ENCODE measurements at regions not wholly inside any gene's neighbourhood (a gene's known extent, or its start where the extent isn't known, plus 50 kb on each side); places are given as distances from the start of the nearest gene placed in this dataset.
"Not testable (repeated sequence)": the region's sequence is repeated elsewhere in the genome, so short reads cannot be mapped to it uniquely, and the experiment has no call there.

DNA sequence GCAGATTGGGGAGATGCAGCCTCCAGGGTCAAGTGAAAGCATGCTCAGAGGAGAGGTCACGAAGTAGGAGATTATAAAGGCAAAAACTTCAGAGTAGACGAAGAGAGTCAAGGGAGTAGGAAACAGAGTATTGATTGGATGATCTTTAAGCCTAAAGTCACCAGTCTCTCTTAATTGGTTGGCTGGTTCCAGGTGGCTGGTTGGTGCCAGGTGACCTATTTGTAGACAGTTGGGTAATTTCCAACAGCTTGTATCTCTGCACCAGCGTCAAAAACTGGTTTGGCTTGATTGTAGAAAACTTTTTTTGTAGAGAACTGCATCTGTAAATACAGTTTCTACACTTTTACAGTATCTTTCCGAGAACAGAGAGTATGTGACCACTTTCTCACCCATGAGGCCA, 75.7 kb upstream of the CCDC90B start:
- DNase-seq (no peak), ATAC-seq (no peak)
- intact Hi-C loops (cut with DNase I) = no loop called here
- H3K9me3 ChIP-seq = peaks cover 0 to 9% of the 10 kb centered on the region in 2 donors
- no peak overlapping the region for H3K27ac ChIP-seq
- H3K4me1 ChIP-seq = no peaks in the 10 kb centered on the region
- no peak overlapping the region for H3K4me3 ChIP-seq
- TF ChIP-seq, protein P1, sequence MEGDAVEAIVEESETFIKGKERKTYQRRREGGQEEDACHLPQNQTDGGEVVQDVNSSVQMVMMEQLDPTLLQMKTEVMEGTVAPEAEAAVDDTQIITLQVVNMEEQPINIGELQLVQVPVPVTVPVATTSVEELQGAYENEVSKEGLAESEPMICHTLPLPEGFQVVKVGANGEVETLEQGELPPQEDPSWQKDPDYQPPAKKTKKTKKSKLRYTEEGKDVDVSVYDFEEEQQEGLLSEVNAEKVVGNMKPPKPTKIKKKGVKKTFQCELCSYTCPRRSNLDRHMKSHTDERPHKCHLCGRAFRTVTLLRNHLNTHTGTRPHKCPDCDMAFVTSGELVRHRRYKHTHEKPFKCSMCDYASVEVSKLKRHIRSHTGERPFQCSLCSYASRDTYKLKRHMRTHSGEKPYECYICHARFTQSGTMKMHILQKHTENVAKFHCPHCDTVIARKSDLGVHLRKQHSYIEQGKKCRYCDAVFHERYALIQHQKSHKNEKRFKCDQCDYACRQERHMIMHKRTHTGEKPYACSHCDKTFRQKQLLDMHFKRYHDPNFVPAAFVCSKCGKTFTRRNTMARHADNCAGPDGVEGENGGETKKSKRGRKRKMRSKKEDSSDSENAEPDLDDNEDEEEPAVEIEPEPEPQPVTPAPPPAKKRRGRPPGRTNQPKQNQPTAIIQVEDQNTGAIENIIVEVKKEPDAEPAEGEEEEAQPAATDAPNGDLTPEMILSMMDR (IDR thresholded peaks at IDR 0.05) = no peak
- no peaks in the 10 kb centered on the region for H3K36me3 ChIP-seq
- no peaks in the 10 kb centered on the region for H3K27me3 ChIP-seq

DNA sequence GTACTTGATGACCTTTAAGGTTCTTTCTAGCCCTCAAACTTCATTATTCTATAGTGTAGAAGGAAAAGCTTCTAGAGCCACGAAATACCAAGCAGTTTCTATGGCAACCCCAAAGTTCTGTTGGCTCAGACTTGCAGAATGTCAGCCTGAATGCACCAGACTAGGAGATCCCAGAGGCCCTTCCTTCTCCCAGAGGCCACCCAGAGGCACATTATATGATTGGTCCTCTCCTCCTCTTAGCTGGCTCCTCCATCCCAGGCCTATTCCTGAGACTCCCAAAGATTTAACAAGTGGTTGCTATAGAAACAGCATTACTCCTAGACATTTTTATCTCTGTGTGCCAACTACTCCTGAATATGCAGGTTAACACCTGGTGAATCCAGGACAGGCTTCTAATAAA, 69.2 kb upstream of the CCDC90B start:
- Histone ChIP-seq H3K4me3 (no peak overlapping the region), H3K27ac (no peak overlapping the region), H3K27me3 (no peaks in the 10 kb centered on the region), H3K9me3 (peaks cover 0 to 9% of the 10 kb centered on the region in 2 donors), H3K4me1 (no peaks in the 10 kb centered on the region), H3K36me3 (no peaks in the 10 kb centered on the region)
- ATAC-seq (no peak), DNase-seq (no peak)
- intact Hi-C loops (cut with DNase I) = no loop called here
- TF ChIP-seq, protein P1 (IDR thresholded peaks at IDR 0.05) = no peak

DNA sequence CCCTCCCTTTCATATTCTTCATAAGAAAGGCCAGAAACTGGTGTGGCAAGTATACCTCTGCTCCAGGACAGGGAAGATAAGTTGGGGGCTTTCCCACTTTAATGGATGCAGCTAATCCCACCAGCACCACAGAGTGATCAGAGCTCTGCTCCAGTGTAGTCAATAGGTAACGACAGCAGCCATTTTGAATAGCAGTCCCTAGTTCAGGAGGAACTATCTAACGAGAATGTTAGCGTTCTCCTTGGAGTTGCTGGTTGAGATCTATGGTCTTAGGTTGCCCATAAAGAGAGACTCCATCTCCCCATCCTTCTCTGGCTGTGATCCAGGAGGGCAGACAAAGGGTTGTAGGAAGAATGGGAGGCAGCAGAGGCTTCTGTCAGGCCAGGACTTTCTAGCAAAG, 64.0 kb upstream of the CCDC90B start:
- DNase-seq (no peak), ATAC-seq (no peak)
- intact Hi-C loops (cut with DNase I) = no loop called here
- Histone ChIP-seq H3K27me3 (no peaks in the 10 kb centered on the region), H3K9me3 (no peaks in the 10 kb centered on the region), H3K4me3 (no peak overlapping the region), H3K27ac (no peak overlapping the region), H3K4me1 (no peaks in the 10 kb centered on the region), H3K36me3 (no peaks in the 10 kb centered on the region)
- TF ChIP-seq, protein P1 (IDR thresholded peaks at IDR 0.05) = no peak

DNA sequence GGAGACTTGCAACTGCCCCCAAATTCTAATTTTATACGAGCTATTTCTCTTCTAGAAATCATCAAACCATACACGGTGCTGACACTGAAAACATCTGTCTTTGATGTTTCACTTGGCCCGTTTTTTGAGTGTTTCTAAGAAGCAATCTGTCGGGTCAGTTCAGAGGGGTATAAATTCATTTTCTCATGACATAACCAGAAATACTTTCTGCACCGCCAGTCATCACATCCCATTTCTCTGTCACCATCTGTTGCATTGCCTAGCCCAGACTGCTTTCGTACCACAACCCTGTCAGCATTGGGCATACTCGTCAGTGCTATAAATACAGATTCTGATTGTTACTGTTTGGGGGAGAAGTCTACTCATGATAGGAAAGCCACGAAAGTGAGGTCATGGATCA, 63.1 kb upstream of the CCDC90B start:
- Histone ChIP-seq H3K27me3 (no peaks in the 10 kb centered on the region), H3K36me3 (no peaks in the 10 kb centered on the region), H3K9me3 (no peaks in the 10 kb centered on the region), H3K4me1 (no peaks in the 10 kb centered on the region), H3K27ac (no peak overlapping the region), H3K4me3 (no peak overlapping the region)
- intact Hi-C loops (cut with DNase I) = no loop called here
- TF ChIP-seq, protein P1 (IDR thresholded peaks at IDR 0.05) = no peak
- DNase-seq (no peak), ATAC-seq (no peak)

DNA sequence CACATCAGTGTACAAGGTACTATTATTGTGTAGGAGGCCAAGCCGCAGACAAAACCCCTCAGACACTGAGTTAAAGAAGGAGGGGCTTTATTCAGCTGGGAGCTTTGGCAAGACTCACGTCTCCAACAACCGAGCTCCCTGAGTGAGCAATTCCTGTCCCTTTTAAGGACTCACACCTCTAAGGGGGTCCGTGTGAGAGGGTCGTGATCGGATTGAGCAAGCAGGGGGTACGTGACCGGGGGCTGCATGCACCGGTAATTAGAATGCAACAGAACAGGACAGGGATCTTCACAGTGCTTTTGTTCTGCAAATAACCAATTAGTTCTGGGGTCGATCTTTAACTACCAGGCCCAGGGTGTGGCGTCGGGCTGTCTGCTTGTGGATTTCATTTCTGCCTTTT, 60.5 kb upstream of the CCDC90B start:
- H3K36me3 ChIP-seq; H3K27ac ChIP-seq; intact Hi-C loops (cut with DNase I); DNase-seq; H3K9me3 ChIP-seq; H3K4me1 ChIP-seq; H3K27me3 ChIP-seq; H3K4me3 ChIP-seq; ATAC-seq: not testable (repeated sequence)

DNA sequence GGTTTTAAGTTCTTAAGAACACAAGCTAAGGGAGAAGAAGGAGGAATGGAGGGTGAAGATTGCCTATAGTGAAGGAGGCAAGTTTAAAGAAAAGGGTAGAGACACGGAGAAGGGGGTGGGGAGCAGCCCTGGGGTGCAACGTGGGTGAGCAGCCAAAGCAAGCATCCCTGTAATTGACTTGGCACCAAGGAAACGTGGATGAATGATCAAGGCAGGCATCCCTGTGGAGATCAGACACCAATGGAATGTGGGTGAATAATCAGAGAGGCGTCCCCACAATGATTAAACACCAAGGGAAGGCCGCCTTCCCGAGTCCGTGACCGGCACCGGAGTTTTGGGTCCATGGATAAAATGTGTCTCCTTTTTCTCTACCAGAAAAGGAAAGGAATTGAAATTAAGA, 58.4 kb upstream of the CCDC90B start:
- intact Hi-C loops (cut with DNase I); H3K27ac ChIP-seq; H3K27me3 ChIP-seq; DNase-seq; H3K36me3 ChIP-seq; ATAC-seq; H3K9me3 ChIP-seq; H3K4me1 ChIP-seq; H3K4me3 ChIP-seq: not testable (repeated sequence)

Data from left lung (tissue), 4 donors.